ENCODE measurements at regions not wholly inside any gene's neighbourhood (a gene's known extent, or its start where the extent isn't known, plus 50 kb on each side); places are given as distances from the start of the nearest gene placed in this dataset.
"Not testable (repeated sequence)": the region's sequence is repeated elsewhere in the genome, so short reads cannot be mapped to it uniquely, and the experiment has no call there.

GRCh38 chr1:61566177-61566576 lies 158.8 kb downstream of the TM2D1 start:
- no peak for DNase-seq (ENCODE audit: extremely low read depth, low read depth)
- TF ChIP-seq CTCF (IDR thresholded peaks at IDR 0.05; ENCODE audit: low read depth, low read length) = no peak

DNA sequence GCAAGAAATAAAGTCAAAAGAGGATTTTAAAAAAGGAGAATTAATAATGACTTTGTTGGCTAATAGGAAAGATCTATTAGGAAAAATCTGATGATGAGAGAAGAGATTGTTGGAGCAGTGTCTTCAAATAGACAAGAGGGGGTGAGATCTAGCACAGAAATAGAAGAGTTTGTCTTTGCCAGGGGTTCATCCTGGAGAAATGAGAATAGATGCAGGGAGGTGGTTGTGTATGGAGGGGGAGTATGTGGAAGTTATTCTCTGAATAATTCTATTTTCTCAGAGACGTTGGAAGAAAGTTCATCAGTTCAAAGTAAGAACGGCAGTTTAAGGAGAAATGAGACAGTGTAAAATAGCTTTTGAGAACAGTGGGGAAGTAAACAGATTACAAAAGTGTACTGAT lies 161.3 kb downstream of the TM2D1 start:
- no peak for TF ChIP-seq CTCF (IDR thresholded peaks at IDR 0.05; ENCODE audit: low read depth, low read length)
- no peak for DNase-seq (ENCODE audit: extremely low read depth, low read depth)

DNA sequence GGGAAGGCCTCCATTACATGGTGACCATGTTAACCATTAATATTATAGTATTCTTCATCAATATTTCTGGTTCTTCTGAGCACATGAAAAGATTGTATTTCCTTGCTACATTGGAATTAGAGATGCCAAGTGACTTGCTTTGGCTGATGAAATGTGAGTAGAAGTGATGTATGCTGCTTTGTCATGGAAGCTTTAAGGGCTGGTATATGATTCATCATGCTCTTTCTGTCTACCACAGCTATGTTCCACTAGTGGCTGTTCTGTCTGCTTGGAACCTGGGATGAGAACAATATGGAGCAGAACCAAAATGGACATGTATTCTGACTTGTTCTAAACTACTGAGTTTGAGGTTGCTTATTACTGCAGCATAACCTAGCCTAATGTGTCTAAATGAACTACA lies 163.3 kb downstream of the TM2D1 start:
- no peak for TF ChIP-seq CTCF (IDR thresholded peaks at IDR 0.05; ENCODE audit: low read depth, low read length)
- DNase-seq (ENCODE audit: extremely low read depth, low read depth) = no peak

- no peak for DNase-seq (ENCODE audit: extremely low read depth, low read depth)
- TF ChIP-seq CTCF (IDR thresholded peaks at IDR 0.05; ENCODE audit: low read depth, low read length) = no peak
These were observed 164.6 kb downstream of the TM2D1 start for GRCh38 chr1:61560385-61560784.

GRCh38 chr1:61556631-61557030 lies 168.3 kb downstream of the TM2D1 start:
- no peak for DNase-seq (ENCODE audit: extremely low read depth, low read depth)
- TF ChIP-seq CTCF (IDR thresholded peaks at IDR 0.05; ENCODE audit: low read depth, low read length) = no peak

DNA sequence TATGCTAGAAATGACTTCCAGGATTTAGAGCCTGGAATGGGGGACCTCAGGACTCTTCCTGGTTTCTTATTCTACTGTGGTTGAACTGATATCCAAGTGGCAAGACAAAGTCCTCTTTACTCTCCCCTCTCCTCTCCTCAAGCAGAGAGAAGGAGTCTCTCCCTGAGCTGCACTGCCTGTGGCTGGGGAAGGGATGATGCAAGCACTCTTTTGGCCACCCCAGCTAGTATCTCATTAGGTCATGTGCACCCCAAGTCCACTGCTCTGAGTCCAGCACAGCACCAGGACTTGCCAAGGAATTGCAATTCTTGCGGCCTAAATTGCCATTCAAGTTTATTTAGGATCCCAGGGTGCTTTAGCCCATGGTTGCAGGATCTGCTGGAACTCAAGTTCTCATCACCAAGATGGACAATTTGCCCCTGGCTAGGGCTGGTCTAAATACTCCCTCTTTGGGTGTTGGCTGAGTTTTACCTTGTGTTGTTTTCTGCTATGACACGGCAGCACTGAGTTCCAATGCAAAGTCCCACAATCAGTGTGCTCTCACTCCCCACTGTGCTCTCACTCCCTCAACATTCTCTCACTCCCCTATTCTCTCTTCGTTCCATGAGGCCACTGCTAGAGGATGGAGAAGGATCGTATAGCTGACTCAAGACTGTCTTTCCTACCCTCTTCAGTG lies 172.2 kb downstream of the TM2D1 start:
- no peak for TF ChIP-seq CTCF (IDR thresholded peaks at IDR 0.05; ENCODE audit: low read depth, low read length)
- no peak for DNase-seq (ENCODE audit: extremely low read depth, low read depth)

- not testable (repeated sequence) for DNase-seq (ENCODE audit: extremely low read depth, low read depth)
These were observed 177.6 kb downstream of the TM2D1 start for GRCh38 chr1:61547302-61547701.

DNA sequence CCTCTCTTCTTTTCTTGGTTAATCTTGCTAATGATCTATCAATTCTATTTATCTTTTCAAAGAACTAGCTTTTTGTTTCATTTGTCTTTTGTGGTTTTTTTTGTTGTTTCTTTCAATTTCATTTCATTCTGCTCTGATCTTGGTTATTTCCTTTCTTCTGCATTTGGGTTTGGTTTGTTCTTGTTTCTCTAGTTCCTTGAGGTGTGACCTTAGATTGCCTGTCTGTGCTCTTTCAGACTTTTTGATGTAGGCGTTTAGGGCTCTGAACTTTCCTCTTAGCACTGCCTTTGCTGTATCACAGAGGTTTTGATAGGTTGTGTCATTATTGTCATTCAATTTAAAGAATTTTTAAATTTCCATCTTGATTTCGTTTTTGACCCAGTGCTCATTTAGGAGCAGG lies 180.1 kb downstream of the TM2D1 start:
- DNase-seq (ENCODE audit: extremely low read depth, low read depth) = not testable (repeated sequence)

- not testable (repeated sequence) for DNase-seq (ENCODE audit: extremely low read depth, low read depth)
These were observed 181.4 kb downstream of the TM2D1 start for GRCh38 chr1:61543498-61543897.

Data from AG09319 (cell line).